LNCaP clone FGC (cell line): ENCODE measurements at regions not wholly inside any gene's neighbourhood (a gene's known extent, or its start where the extent isn't known, plus 50 kb on each side); places are given as distances from the start of the nearest gene placed in this dataset.

ENCODE experiments used
- DNase-seq: peaks from one replicate; pipeline ENCODE4 v3.0.0-alpha.2; 2011; ENCODE audit warnings: low read depth
- H3K4me3 ChIP-seq: 2 replicates; pipeline ENCODE4 v1.5.1; 2011; ENCODE audit warnings: mild to moderate bottlenecking, low read depth, low read length, control low read depth
- CTCF ChIP-seq: IDR thresholded peaks from 2 replicates; pipeline ENCODE4 v1.5.1; 2012; ENCODE audit warnings: mild to moderate bottlenecking; ENCODE audit not compliant: control insufficient read depth, insufficient read depth; ENCODE audit errors: extremely low read depth

GRCh38 chr5:89710006-89710405, 699.5 kb downstream of the CETN3 start:
- TF ChIP-seq CTCF: no peak
- H3K4me3 ChIP-seq: no peak overlapping the region
- DNase-seq: no peak

GRCh38 chr5:89707891-89708290, 701.7 kb downstream of the CETN3 start:
- no peak for DNase-seq
- TF ChIP-seq CTCF: no peak
- H3K4me3 ChIP-seq: no peak overlapping the region

DNA sequence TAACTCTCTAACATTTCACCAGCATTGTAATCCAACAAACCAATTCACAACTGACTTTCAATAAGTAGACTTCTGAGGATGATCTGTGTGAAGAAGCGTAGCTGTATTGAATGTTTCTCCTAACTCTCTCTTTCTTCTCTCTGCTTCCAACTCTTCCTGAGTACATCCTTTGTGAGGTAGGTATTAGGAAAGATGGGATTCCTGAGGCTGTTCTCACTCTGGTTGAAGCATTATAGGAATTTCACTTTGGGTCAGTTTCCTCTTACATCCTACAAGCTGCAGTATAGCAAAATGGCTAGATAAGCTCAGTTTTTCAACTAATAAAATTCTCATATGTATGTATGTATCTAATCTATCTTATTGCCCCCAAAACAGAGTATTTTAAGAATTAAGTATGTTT, 702.8 kb downstream of the CETN3 start:
- no peak for TF ChIP-seq CTCF
- H3K4me3 ChIP-seq: no peak overlapping the region
- DNase-seq: no peak

GRCh38 chr5:89703817-89704216, 705.7 kb downstream of the CETN3 start:
- no peak for TF ChIP-seq CTCF
- no peak overlapping the region for H3K4me3 ChIP-seq
- no peak for DNase-seq

DNA sequence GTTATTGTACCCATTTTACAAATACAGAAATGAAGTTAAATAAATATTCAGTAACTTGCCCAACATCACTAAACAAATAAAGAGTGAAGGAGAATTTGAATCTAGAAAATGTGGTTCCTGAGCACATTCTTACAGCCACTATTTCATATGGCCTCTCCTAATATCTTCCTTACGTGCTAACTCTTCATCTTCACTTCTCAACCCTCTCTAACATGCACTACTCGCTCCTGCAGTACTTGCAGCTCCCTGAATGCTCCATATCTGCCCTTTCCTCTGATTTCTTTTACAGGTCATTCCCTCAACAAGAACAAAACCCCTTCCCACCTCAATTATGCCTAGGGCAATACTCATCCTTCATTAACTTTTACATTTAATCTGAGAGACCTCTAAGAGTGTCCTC, 711.5 kb downstream of the CETN3 start:
- no peak for DNase-seq
- H3K4me3 ChIP-seq: no peak overlapping the region
- no peak for TF ChIP-seq CTCF

DNA sequence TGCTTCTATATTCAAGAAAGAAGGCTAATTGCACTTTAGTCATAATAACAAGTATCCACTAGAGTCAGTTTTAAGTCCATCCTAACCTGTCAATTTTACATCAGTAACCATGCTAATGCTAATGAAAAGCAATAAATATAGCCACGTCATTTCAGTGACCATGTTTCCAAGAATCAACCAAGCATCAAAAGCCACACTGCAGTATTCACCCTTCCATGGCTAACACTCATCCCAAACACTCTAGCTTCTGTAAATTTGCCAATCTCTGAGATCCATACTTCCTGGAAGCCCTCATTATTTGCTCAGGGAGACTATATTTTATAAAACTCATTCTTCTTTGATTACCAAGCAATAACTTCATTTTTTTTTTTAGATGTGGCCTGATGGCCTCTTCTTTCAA, 712.0 kb downstream of the CETN3 start:
- DNase-seq: no peak
- TF ChIP-seq CTCF: no peak
- H3K4me3 ChIP-seq: no peak overlapping the region

- no peak overlapping the region for H3K4me3 ChIP-seq
- TF ChIP-seq CTCF: no peak
- DNase-seq: no peak
Observed at GRCh38 chr5:89695371-89695770, 714.2 kb downstream of the CETN3 start.
